Loucy (cell line): ENCODE measurements at regions not wholly inside any gene's neighbourhood (a gene's known extent, or its start where the extent isn't known, plus 50 kb on each side); places are given as distances from the start of the nearest gene placed in this dataset.
"Not testable (repeated sequence)": the region's sequence is repeated elsewhere in the genome, so short reads cannot be mapped to it uniquely, and the experiment has no call there.

ENCODE experiments used
- H2AFZ ChIP-seq: fragments of 200-600 bp; sonication (generic); 2 replicates; pipeline ENCODE4 v1.6.0; 2016; ENCODE audit warnings: antibody characterized with exemption, mild to moderate bottlenecking, low read length, moderate library complexity
- H3F3A ChIP-seq: fragments of 200-600 bp; 2 replicates; pipeline ENCODE4 v1.6.0; 2016; ENCODE audit warnings: antibody characterized with exemption, low read depth, mild to moderate bottlenecking
- H3K27me3 ChIP-seq: fragments of 200-600 bp; sonication (generic); 2 replicates; pipeline ENCODE4 v1.6.1; 2014; ENCODE audit warnings: low read length, mild to moderate bottlenecking; ENCODE audit not compliant: insufficient read depth, poor library complexity, severe bottlenecking
- H3K36me3 ChIP-seq: fragments of 200-600 bp; sonication (generic); 2 replicates; pipeline ENCODE4 v1.6.1; 2016; ENCODE audit warnings: low read length; ENCODE audit not compliant: insufficient read depth
- H3K4me1 ChIP-seq: fragments of 200-600 bp; sonication (generic); 2 replicates; pipeline ENCODE4 v1.5.1; 2014; ENCODE audit warnings: low read length, mild to moderate bottlenecking; ENCODE audit not compliant: insufficient read depth, poor library complexity, severe bottlenecking
- H3K4me2 ChIP-seq: fragments of 200-600 bp; sonication (generic); 2 replicates; pipeline ENCODE4 v1.6.0; 2014; ENCODE audit warnings: antibody characterized with exemption, low read length, low read depth, mild to moderate bottlenecking; ENCODE audit not compliant: poor library complexity, severe bottlenecking
- H3K4me3 ChIP-seq: fragments of 200-600 bp; sonication (generic); 2 replicates; pipeline ENCODE4 v1.5.1; 2014; ENCODE audit warnings: low read length, mild to moderate bottlenecking, mixed read lengths; ENCODE audit not compliant: poor library complexity, severe bottlenecking
- H3K79me2 ChIP-seq: fragments of 200-600 bp; sonication (generic); 2 replicates; pipeline ENCODE4 v1.6.1; 2014; ENCODE audit warnings: low read length; ENCODE audit not compliant: insufficient read depth
- H3K9ac ChIP-seq: fragments of 200-600 bp; sonication (generic); 2 replicates; pipeline ENCODE4 v1.6.0; 2014; ENCODE audit warnings: mild to moderate bottlenecking, low read depth, low read length, moderate library complexity; ENCODE audit not compliant: poor library complexity, severe bottlenecking
- H3K9me2 ChIP-seq: fragments of 200-600 bp; sonication (generic); replicated peaks from 2 replicates; pipeline ENCODE4 v1.6.1; 2016; ENCODE audit warnings: low read depth, low read length, mixed read lengths
- H3K9me3 ChIP-seq: fragments of 200-600 bp; sonication (generic); 2 replicates; pipeline ENCODE4 v1.6.1; 2014; ENCODE audit warnings: mild to moderate bottlenecking, antibody characterized with exemption, low read length, low read depth; ENCODE audit not compliant: insufficient read depth
- H4K20me1 ChIP-seq: fragments of 200-600 bp; sonication (generic); 2 replicates; pipeline ENCODE4 v1.6.0; 2014; ENCODE audit warnings: antibody characterized with exemption, low read length, mild to moderate bottlenecking; ENCODE audit not compliant: insufficient read depth, poor library complexity, severe bottlenecking
- CTCF ChIP-seq: fragments of 200-600 bp; sonication (generic); conservative IDR thresholded peaks from 2 replicates; pipeline ENCODE4 v1.5.1; 2014; ENCODE audit warnings: mild to moderate bottlenecking, antibody characterized with exemption, low read length
- EZH2phosphoT487 ChIP-seq: fragments of 200-600 bp; IDR thresholded peaks from 2 replicates; pipeline ENCODE4 v1.6.1; 2018; ENCODE audit warnings: antibody characterized with exemption, mild to moderate bottlenecking, moderate library complexity, borderline replicate concordance

GRCh38 chr11:119583585-119583984, 145.4 kb downstream of the NECTIN1 start:
- Histone ChIP-seq H3K4me2 (no peak overlapping the region), H3K9ac (no peak overlapping the region), H3K27me3 (no peaks in the 10 kb centered on the region), H3F3A (no peaks in the 10 kb centered on the region), H3K4me3 (no peak overlapping the region), H3K9me2 (no peaks in the 10 kb centered on the region), H3K9me3 (no peaks in the 10 kb centered on the region), H3K36me3 (no peaks in the 10 kb centered on the region), H3K4me1 (peaks cover 10% of the 10 kb centered on the region), H2AFZ (no peak overlapping the region), H4K20me1 (no peaks in the 10 kb centered on the region), H3K79me2 (no peaks in the 10 kb centered on the region)
- TF ChIP-seq CTCF, result peak; percentile 55
- TF ChIP-seq EZH2phosphoT487, result no peak

GRCh38 chr11:119581396-119581795, 147.6 kb downstream of the NECTIN1 start:
- not testable (repeated sequence) for H3F3A ChIP-seq, H4K20me1 ChIP-seq, H3K4me3 ChIP-seq, H3K27me3 ChIP-seq, H3K9me3 ChIP-seq, H2AFZ ChIP-seq, H3K4me2 ChIP-seq, H3K9me2 ChIP-seq, H3K79me2 ChIP-seq, H3K9ac ChIP-seq, H3K36me3 ChIP-seq
- H3K4me1 ChIP-seq, result peaks cover 10% of the 10 kb centered on the region

GRCh38 chr11:119580751-119581150, 148.2 kb downstream of the NECTIN1 start:
- no peaks in the 10 kb centered on the region for H4K20me1 ChIP-seq
- H3K79me2 ChIP-seq, result no peaks in the 10 kb centered on the region
- H3F3A ChIP-seq, result no peaks in the 10 kb centered on the region
- H3K36me3 ChIP-seq, result no peaks in the 10 kb centered on the region
- peaks cover 10% of the 10 kb centered on the region for H3K4me1 ChIP-seq
- H3K9me3 ChIP-seq, result no peaks in the 10 kb centered on the region
- H3K9ac ChIP-seq, result no peak overlapping the region
- no peaks in the 10 kb centered on the region for H3K9me2 ChIP-seq
- H3K27me3 ChIP-seq, result no peaks in the 10 kb centered on the region
- no peak overlapping the region for H3K4me3 ChIP-seq
- TF ChIP-seq CTCF (no peak), EZH2phosphoT487 (no peak)
- no peak overlapping the region for H2AFZ ChIP-seq
- no peak overlapping the region for H3K4me2 ChIP-seq

GRCh38 chr11:119580081-119580480, 148.9 kb downstream of the NECTIN1 start:
- no peaks in the 10 kb centered on the region for H3K9me3 ChIP-seq
- H3K9me2 ChIP-seq, result no peaks in the 10 kb centered on the region
- H3K36me3 ChIP-seq, result no peaks in the 10 kb centered on the region
- no peak for TF ChIP-seq CTCF
- no peak for TF ChIP-seq EZH2phosphoT487
- no peak overlapping the region for H3K4me2 ChIP-seq
- no peaks in the 10 kb centered on the region for H3F3A ChIP-seq
- no peaks in the 10 kb centered on the region for H3K79me2 ChIP-seq
- H4K20me1 ChIP-seq, result no peaks in the 10 kb centered on the region
- H3K4me1 ChIP-seq, result peaks cover 10% of the 10 kb centered on the region
- H3K9ac ChIP-seq, result no peak overlapping the region
- no peak overlapping the region for H3K4me3 ChIP-seq
- H2AFZ ChIP-seq, result no peak overlapping the region
- no peaks in the 10 kb centered on the region for H3K27me3 ChIP-seq
